ENCODE measurements at regions not wholly inside any gene's neighbourhood (a gene's known extent, or its start where the extent isn't known, plus 50 kb on each side); places are given as distances from the start of the nearest gene placed in this dataset.

- H3K4me3 Mint-ChIP-seq = peak overlapping the region; percentile 38
- TF ChIP-seq CTCF (IDR thresholded peaks at IDR 0.05) (no peak), FOXP1 (CRISPR knock-in tag; IDR thresholded peaks at IDR 0.05; ENCODE audit: borderline replicate concordance) (no peak), ZBTB43 (CRISPR knock-in tag; IDR thresholded peaks at IDR 0.05) (no peak), CDX4 (CRISPR knock-in tag; IDR thresholded peaks at IDR 0.05; ENCODE audit: borderline replicate concordance) (no peak), IRF1 (CRISPR knock-in tag; IDR thresholded peaks at IDR 0.05) (no peak), NFATC4 (CRISPR knock-in tag; IDR thresholded peaks at IDR 0.05) (no peak), TEAD4 (CRISPR knock-in tag; IDR thresholded peaks at IDR 0.05) (no peak), FOXK1 (CRISPR knock-in tag; IDR thresholded peaks at IDR 0.05) (no peak), SMAD3 (CRISPR knock-in tag; IDR thresholded peaks at IDR 0.05; ENCODE audit: borderline replicate concordance) (no peak), ATF2 (CRISPR knock-in tag; IDR thresholded peaks at IDR 0.05; ENCODE audit: borderline replicate concordance, low read depth) (no peak), NFE2L1 (CRISPR knock-in tag; IDR thresholded peaks at IDR 0.05) (no peak), SOX15 (CRISPR knock-in tag; IDR thresholded peaks at IDR 0.05) (no peak), ZNF416 (CRISPR knock-in tag; IDR thresholded peaks at IDR 0.05) (no peak), TEAD1 (CRISPR knock-in tag; IDR thresholded peaks at IDR 0.05) (no peak), ETV6 (CRISPR knock-in tag; IDR thresholded peaks at IDR 0.05) (no peak), NR1H2 (CRISPR knock-in tag; IDR thresholded peaks at IDR 0.05) (no peak), ZMAT4 (CRISPR knock-in tag; IDR thresholded peaks at IDR 0.05) (no peak), MXD4 (CRISPR knock-in tag; IDR thresholded peaks at IDR 0.05; ENCODE audit: borderline replicate concordance) (no peak)
- peak; percentile 21 for DNase-seq (ENCODE audit: low spot score)
- peak overlapping the region; percentile 93 for H3K27ac Mint-ChIP-seq
- H3K36me3 Mint-ChIP-seq = no peaks in the 10 kb centered on the region
- H3K9me3 Mint-ChIP-seq = no peaks in the 10 kb centered on the region
- POLR2A ChIA-PET = no interaction called here
- CTCF ChIA-PET = interaction anchor here (0.5 to 1.9 kb wide), 3 partner anchors 35 to 794 kb away, joined by 3 to 6 read pairs (median 4); no protein-coding TSS in a partner anchor
- peak; percentile 33 for ATAC-seq
- H3K27me3 Mint-ChIP-seq (ENCODE audit: low read depth) = no peaks in the 10 kb centered on the region
- peaks cover 54% of the 10 kb centered on the region for H3K4me1 Mint-ChIP-seq
Observed at GRCh38 chr18:6486764-6487426, 72.2 kb upstream of the L3MBTL4 start.

GRCh38 chr18:6487968-6488367 lies 73.3 kb upstream of the L3MBTL4 start:
- Mint-ChIP-seq H3K9me3 (no peaks in the 10 kb centered on the region), H3K4me3 (peak overlapping the region; percentile 38), H3K27ac (peak overlapping the region; percentile 93), H3K36me3 (no peaks in the 10 kb centered on the region), H3K27me3 (ENCODE audit: low read depth) (no peaks in the 10 kb centered on the region), H3K4me1 (peaks cover 44% of the 10 kb centered on the region)
- ATAC-seq = peak; percentile 81
- CTCF ChIA-PET = interaction anchor here (1.9 kb wide), 1 partner anchor 398 kb away, joined by 6 read pairs; no protein-coding TSS in a partner anchor
- POLR2A ChIA-PET = no interaction called here
- peak; percentile 37 for DNase-seq (ENCODE audit: low spot score)
- TF ChIP-seq, protein P1, sequence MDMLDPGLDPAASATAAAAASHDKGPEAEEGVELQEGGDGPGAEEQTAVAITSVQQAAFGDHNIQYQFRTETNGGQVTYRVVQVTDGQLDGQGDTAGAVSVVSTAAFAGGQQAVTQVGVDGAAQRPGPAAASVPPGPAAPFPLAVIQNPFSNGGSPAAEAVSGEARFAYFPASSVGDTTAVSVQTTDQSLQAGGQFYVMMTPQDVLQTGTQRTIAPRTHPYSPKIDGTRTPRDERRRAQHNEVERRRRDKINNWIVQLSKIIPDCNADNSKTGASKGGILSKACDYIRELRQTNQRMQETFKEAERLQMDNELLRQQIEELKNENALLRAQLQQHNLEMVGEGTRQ (CRISPR knock-in tag; IDR thresholded peaks at IDR 0.05) = peak; percentile 52
- TF ChIP-seq KAT7 (CRISPR knock-in tag; IDR thresholded peaks at IDR 0.05; ENCODE audit: borderline replicate concordance) = no peak
- no peak for TF ChIP-seq HMGA2 (CRISPR knock-in tag; IDR thresholded peaks at IDR 0.05)
- 0 out of 2 replicates have a peak, but pooled peaks have one; percentile 71 for TF ChIP-seq TEAD1 (CRISPR knock-in tag; IDR thresholded peaks at IDR 0.05)
- no peak for TF ChIP-seq ZSCAN18 (CRISPR knock-in tag; IDR thresholded peaks at IDR 0.05)
- TF ChIP-seq, protein P2, sequence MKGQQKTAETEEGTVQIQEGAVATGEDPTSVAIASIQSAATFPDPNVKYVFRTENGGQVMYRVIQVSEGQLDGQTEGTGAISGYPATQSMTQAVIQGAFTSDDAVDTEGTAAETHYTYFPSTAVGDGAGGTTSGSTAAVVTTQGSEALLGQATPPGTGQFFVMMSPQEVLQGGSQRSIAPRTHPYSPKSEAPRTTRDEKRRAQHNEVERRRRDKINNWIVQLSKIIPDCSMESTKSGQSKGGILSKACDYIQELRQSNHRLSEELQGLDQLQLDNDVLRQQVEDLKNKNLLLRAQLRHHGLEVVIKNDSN (CRISPR knock-in tag; IDR thresholded peaks at IDR 0.05) = no peak
